PC-3 (cell line): ENCODE measurements at regions not wholly inside any gene's neighbourhood (a gene's known extent, or its start where the extent isn't known, plus 50 kb on each side); places are given as distances from the start of the nearest gene placed in this dataset.

ENCODE experiments used
- EZH2phosphoT487 ChIP-seq: fragments of 300-600 bp; sonication (generic); IDR thresholded peaks from 2 replicates; pipeline ENCODE4 v1.6.1; 2018; ENCODE audit warnings: mild to moderate bottlenecking, antibody characterized with exemption, low read length, borderline replicate concordance
- TF ChIP-seq, protein P1 (sequence below): fragments of 300-600 bp; sonication (generic); conservative IDR thresholded peaks from 2 replicates; pipeline ENCODE4 v1.5.1; 2017; ENCODE audit warnings: antibody characterized with exemption, low read depth, mild to moderate bottlenecking, low read length

GRCh38 chr16:76182041-76182635, 95.1 kb upstream of the CNTNAP4 start:
- TF ChIP-seq, protein P1, sequence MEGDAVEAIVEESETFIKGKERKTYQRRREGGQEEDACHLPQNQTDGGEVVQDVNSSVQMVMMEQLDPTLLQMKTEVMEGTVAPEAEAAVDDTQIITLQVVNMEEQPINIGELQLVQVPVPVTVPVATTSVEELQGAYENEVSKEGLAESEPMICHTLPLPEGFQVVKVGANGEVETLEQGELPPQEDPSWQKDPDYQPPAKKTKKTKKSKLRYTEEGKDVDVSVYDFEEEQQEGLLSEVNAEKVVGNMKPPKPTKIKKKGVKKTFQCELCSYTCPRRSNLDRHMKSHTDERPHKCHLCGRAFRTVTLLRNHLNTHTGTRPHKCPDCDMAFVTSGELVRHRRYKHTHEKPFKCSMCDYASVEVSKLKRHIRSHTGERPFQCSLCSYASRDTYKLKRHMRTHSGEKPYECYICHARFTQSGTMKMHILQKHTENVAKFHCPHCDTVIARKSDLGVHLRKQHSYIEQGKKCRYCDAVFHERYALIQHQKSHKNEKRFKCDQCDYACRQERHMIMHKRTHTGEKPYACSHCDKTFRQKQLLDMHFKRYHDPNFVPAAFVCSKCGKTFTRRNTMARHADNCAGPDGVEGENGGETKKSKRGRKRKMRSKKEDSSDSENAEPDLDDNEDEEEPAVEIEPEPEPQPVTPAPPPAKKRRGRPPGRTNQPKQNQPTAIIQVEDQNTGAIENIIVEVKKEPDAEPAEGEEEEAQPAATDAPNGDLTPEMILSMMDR, result no peak
- TF ChIP-seq EZH2phosphoT487, result no peak
